HUES6 (cell line): ENCODE measurements at regions not wholly inside any gene's neighbourhood (a gene's known extent, or its start where the extent isn't known, plus 50 kb on each side); places are given as distances from the start of the nearest gene placed in this dataset.

ENCODE experiments used
- H3K27ac ChIP-seq: 2 replicates; pipeline ENCODE4 v1.7.0; 2013; ENCODE audit warnings: low read depth, mild to moderate bottlenecking, low read length, inconsistent platforms
- H3K27me3 ChIP-seq: 2 replicates; pipeline ENCODE4 v1.6.1; 2013; ENCODE audit warnings: low read length; ENCODE audit not compliant: control insufficient read depth, insufficient read depth
- H3K36me3 ChIP-seq: 2 replicates; pipeline ENCODE4 v1.6.1; 2013; ENCODE audit warnings: low read length; ENCODE audit not compliant: control insufficient read depth, insufficient read depth
- H3K4me1 ChIP-seq: 2 replicates; pipeline ENCODE4 v1.6.1; 2013; ENCODE audit warnings: low read length; ENCODE audit not compliant: control insufficient read depth, insufficient read depth
- H3K4me3 ChIP-seq: 2 replicates; pipeline ENCODE4 v1.5.1; 2013; ENCODE audit warnings: low read depth, low read length
- H3K9ac ChIP-seq: one replicate; pipeline ENCODE4 v1.6.1; 2013; ENCODE audit warnings: mild to moderate bottlenecking, low read length
- H3K9me3 ChIP-seq: 2 replicates; pipeline ENCODE4 v1.6.1; 2013; ENCODE audit warnings: low read depth, low read length; ENCODE audit not compliant: control insufficient read depth, insufficient read depth

GRCh38 chr18:22273101-22274039, 104.0 kb downstream of the GATA6 start:
- Histone ChIP-seq H3K9me3 (peaks cover 6% of the 10 kb centered on the region; the same call in 1 of the 2 replicates), H3K27ac (no peak overlapping the region), H3K4me3 (no peak overlapping the region), H3K9ac (no peak overlapping the region), H3K27me3 (peaks cover 17% of the 10 kb centered on the region), H3K4me1 (no peaks in the 10 kb centered on the region), H3K36me3 (no peaks in the 10 kb centered on the region)

- Histone ChIP-seq H3K4me1 (no peaks in the 10 kb centered on the region), H3K4me3 (no peak overlapping the region), H3K9me3 (peaks cover 6% of the 10 kb centered on the region; the same call in 1 of the 2 replicates), H3K36me3 (no peaks in the 10 kb centered on the region), H3K27me3 (peaks cover 17% of the 10 kb centered on the region), H3K27ac (no peak overlapping the region), H3K9ac (no peak overlapping the region)
Observed at GRCh38 chr18:22272242-22272641, 102.9 kb downstream of the GATA6 start.

GRCh38 chr18:22271030-22271429, 101.6 kb downstream of the GATA6 start:
- H3K4me1 ChIP-seq = no peaks in the 10 kb centered on the region
- H3K4me3 ChIP-seq = no peak overlapping the region
- H3K27ac ChIP-seq = no peak overlapping the region
- peaks cover 17% of the 10 kb centered on the region for H3K27me3 ChIP-seq
- H3K9ac ChIP-seq = no peak overlapping the region
- no peaks in the 10 kb centered on the region for H3K36me3 ChIP-seq
- peaks cover 6% of the 10 kb centered on the region; the same call in 1 of the 2 replicates for H3K9me3 ChIP-seq

GRCh38 chr18:22268641-22269128, 99.3 kb downstream of the GATA6 start:
- Histone ChIP-seq H3K27me3 (peaks cover 13% of the 10 kb centered on the region), H3K4me3 (no peak overlapping the region), H3K27ac (no peak overlapping the region), H3K9me3 (no peaks in the 10 kb centered on the region), H3K9ac (no peak overlapping the region), H3K36me3 (no peaks in the 10 kb centered on the region), H3K4me1 (no peaks in the 10 kb centered on the region)

- Histone ChIP-seq H3K9ac (no peak overlapping the region), H3K9me3 (no peaks in the 10 kb centered on the region), H3K4me1 (no peaks in the 10 kb centered on the region), H3K27ac (no peak overlapping the region), H3K36me3 (no peaks in the 10 kb centered on the region), H3K4me3 (no peak overlapping the region), H3K27me3 (peaks cover 7% of the 10 kb centered on the region)
Observed at GRCh38 chr18:22267697-22268096, 98.3 kb downstream of the GATA6 start.

GRCh38 chr18:22267225-22267624, 97.8 kb downstream of the GATA6 start:
- H3K27me3 ChIP-seq = peaks cover 6% of the 10 kb centered on the region
- H3K4me1 ChIP-seq = no peaks in the 10 kb centered on the region
- no peak overlapping the region for H3K4me3 ChIP-seq
- H3K9ac ChIP-seq = no peak overlapping the region
- H3K27ac ChIP-seq = no peak overlapping the region
- H3K36me3 ChIP-seq = no peaks in the 10 kb centered on the region
- H3K9me3 ChIP-seq = no peaks in the 10 kb centered on the region

- Histone ChIP-seq H3K36me3 (no peaks in the 10 kb centered on the region), H3K27ac (no peak overlapping the region), H3K27me3 (peaks cover 3% of the 10 kb centered on the region), H3K9ac (no peak overlapping the region), H3K4me1 (no peaks in the 10 kb centered on the region), H3K4me3 (no peak overlapping the region), H3K9me3 (0 out of 2 replicates have a peak, but pooled peaks cover 4% of the 10 kb centered on the region)
Observed at GRCh38 chr18:22265838-22266237, 96.4 kb downstream of the GATA6 start.

GRCh38 chr18:22260208-22260820, 90.9 kb downstream of the GATA6 start:
- Histone ChIP-seq H3K27ac (no peak overlapping the region), H3K4me3 (no peak overlapping the region), H3K27me3 (peaks cover 4% of the 10 kb centered on the region; the same call in 1 of the 2 replicates), H3K36me3 (no peaks in the 10 kb centered on the region), H3K9me3 (0 out of 2 replicates have a peak, but pooled peaks cover 4% of the 10 kb centered on the region), H3K9ac (no peak overlapping the region), H3K4me1 (no peaks in the 10 kb centered on the region)

GRCh38 chr18:22257022-22257543, 87.7 kb downstream of the GATA6 start:
- 0 out of 2 replicates have a peak, but pooled peaks cover 4% of the 10 kb centered on the region for H3K9me3 ChIP-seq
- no peaks in the 10 kb centered on the region for H3K4me1 ChIP-seq
- H3K27ac ChIP-seq = no peak overlapping the region
- H3K27me3 ChIP-seq = peaks cover 4% of the 10 kb centered on the region; the same call in 1 of the 2 replicates
- H3K36me3 ChIP-seq = no peaks in the 10 kb centered on the region
- H3K9ac ChIP-seq = no peak overlapping the region
- H3K4me3 ChIP-seq = no peak overlapping the region

- Histone ChIP-seq H3K4me3 (no peak overlapping the region), H3K9ac (no peak overlapping the region), H3K36me3 (no peaks in the 10 kb centered on the region), H3K9me3 (no peaks in the 10 kb centered on the region), H3K4me1 (no peaks in the 10 kb centered on the region), H3K27me3 (peaks cover 4% of the 10 kb centered on the region; the same call in 1 of the 2 replicates), H3K27ac (no peak overlapping the region)
Observed at GRCh38 chr18:22254088-22254487, 84.7 kb downstream of the GATA6 start.

GRCh38 chr18:22253676-22254075, 84.3 kb downstream of the GATA6 start:
- Histone ChIP-seq H3K4me3 (no peak overlapping the region), H3K27ac (no peak overlapping the region), H3K36me3 (no peaks in the 10 kb centered on the region), H3K9me3 (no peaks in the 10 kb centered on the region), H3K9ac (no peak overlapping the region), H3K27me3 (peaks cover 4% of the 10 kb centered on the region; the same call in 1 of the 2 replicates), H3K4me1 (no peaks in the 10 kb centered on the region)
